ENCODE measurements at regions not wholly inside any gene's neighbourhood (a gene's known extent, or its start where the extent isn't known, plus 50 kb on each side); places are given as distances from the start of the nearest gene placed in this dataset.

- H3K9me3 ChIP-seq (ENCODE audit: insufficient read depth in 2 of 2, low read depth in 1 of 2, low read length in 1 of 2): no peaks in the 10 kb centered on the region
- H3K4ac ChIP-seq (replicated peaks; ENCODE audit: insufficient read length, low read depth, low read length): no peak overlapping the region
- no peaks in the 10 kb centered on the region for H3K27me3 ChIP-seq (replicated peaks in 1 of 4; ENCODE audit: control insufficient read depth in 3 of 4, extremely low read depth in 1 of 4, insufficient read depth in 3 of 4, low read length in 3 of 4)
- POLR2A ChIA-PET (ENCODE audit: partially characterized antibody): no interaction called here
- H2AFZ ChIP-seq (ENCODE audit: low read length): no peak overlapping the region
- no peaks in the 10 kb centered on the region for H3K79me2 ChIP-seq (ENCODE audit: control insufficient read depth in 1 of 2, insufficient read depth in 2 of 2, low read length in 2 of 2)
- FAIRE-seq (no peak), DNase-seq (ENCODE audit: low read depth in 1 of 2, low spot score in 2 of 2) (no peak)
- CTCF ChIA-PET (ENCODE audit: partially characterized antibody): no interaction called here
- no peak overlapping the region for H4K91ac ChIP-seq (replicated peaks; ENCODE audit: insufficient read length, low read length)
- no peak overlapping the region for H2BK5ac ChIP-seq (ENCODE audit: low read depth, low read length)
- no peak overlapping the region for H3K14ac ChIP-seq (ENCODE audit: insufficient read length)
- no peak overlapping the region for H3K4me2 ChIP-seq (ENCODE audit: insufficient read depth in 1 of 2, low read depth in 2 of 2, low read length in 2 of 2)
- H2BK20ac ChIP-seq (ENCODE audit: low read length): no peak overlapping the region
- TF ChIP-seq CEBPB (IDR thresholded peaks at IDR 0.05; ENCODE audit: low read depth, low read length): no peak
- no peak for TF ChIP-seq SRF (IDR thresholded peaks at IDR 0.05; ENCODE audit: low read depth, low read length)
- no peak for TF ChIP-seq YY1 (IDR thresholded peaks at IDR 0.05; ENCODE audit: low read depth, low read length)
- TF ChIP-seq MAX (IDR thresholded peaks at IDR 0.05): no peak
- TF ChIP-seq BACH1 (IDR thresholded peaks at IDR 0.05; ENCODE audit: low read length): no peak
- no peak for TF ChIP-seq SP1 (IDR thresholded peaks at IDR 0.05; ENCODE audit: low read depth, low read length)
- TF ChIP-seq KDM4A (IDR thresholded peaks at IDR 0.05; ENCODE audit: low read depth, low read length, severe bottlenecking): no peak
- H4K20me1 ChIP-seq (replicated peaks in 1 of 2; ENCODE audit: control insufficient read depth in 1 of 2, insufficient read depth in 2 of 2, low read length in 2 of 2): no peaks in the 10 kb centered on the region
- H4K8ac ChIP-seq (ENCODE audit: extremely low read depth, insufficient read depth, low read length): no peak overlapping the region
- H3K23me2 ChIP-seq (ENCODE audit: low read depth, low read length): no peaks in the 10 kb centered on the region
- no peak overlapping the region for H3K27ac ChIP-seq (ENCODE audit: low read depth, low read length)
- no peak overlapping the region for H3K4me3 ChIP-seq (ENCODE audit: extremely low read depth in 1 of 4, insufficient read depth in 2 of 4, low read depth in 3 of 4, low read length in 4 of 4)
- peaks cover 3 to 17% (median 10%) of the 10 kb centered on the region in 4 experiments for H3K4me1 ChIP-seq (replicated peaks in 1 of 4; ENCODE audit: control insufficient read depth in 3 of 4, insufficient read depth in 4 of 4, low read length in 3 of 4)
- no peak overlapping the region for H2BK120ac ChIP-seq (replicated peaks; ENCODE audit: low read depth, low read length)
- H3K23ac ChIP-seq (ENCODE audit: insufficient read length): no peak overlapping the region
- H2BK12ac ChIP-seq (ENCODE audit: low read depth, low read length): no peak overlapping the region
- 92% methylated on average over 1 of the region's 1 CpG; no CpG with 5 or more reads in 1 of the 2 experiments for WGBS, 2 experiments (ENCODE audit: extremely low coverage in 1 of 2, insufficient coverage in 1 of 2, insufficient read length in 1 of 2, insufficient replicate concordance in 2 of 2, low coverage in 1 of 2, low lambda C conversion rate in 2 of 2, missing lambda C conversion rate in 1 of 2)
- H4K5ac ChIP-seq (ENCODE audit: insufficient read length, low read depth, low read length): no peak overlapping the region
- no peaks in the 10 kb centered on the region for H3K36me3 ChIP-seq (ENCODE audit: control insufficient read depth in 2 of 4, insufficient read depth in 4 of 4, low read length in 3 of 4)
- H3K79me1 ChIP-seq (ENCODE audit: low read depth, low read length): no peaks in the 10 kb centered on the region
- H3K9ac ChIP-seq (replicated peaks in 1 of 4; ENCODE audit: extremely low read depth in 1 of 4, low read depth in 3 of 4, low read length in 3 of 4): no peak overlapping the region
- H3K18ac ChIP-seq (ENCODE audit: extremely low read depth, low read length): no peak overlapping the region
- H2BK15ac ChIP-seq (ENCODE audit: low read length): no peak overlapping the region
- no peak overlapping the region for H2AK5ac ChIP-seq (ENCODE audit: low read depth, low read length)
- H3K56ac ChIP-seq (replicated peaks; ENCODE audit: insufficient read length, low read depth, low read length): no peak overlapping the region
These were observed 184.6 kb upstream of the EDIL3 start for GRCh38 chr5:84569307-84569706.

Data from H1 (cell line).